WTC11 (cell line): ENCODE measurements at regions not wholly inside any gene's neighbourhood (a gene's known extent, or its start where the extent isn't known, plus 50 kb on each side); places are given as distances from the start of the nearest gene placed in this dataset.

Experiments used
- ATF2 ChIP-seq: sonication (generic); formaldehyde crosslinking; IDR thresholded peaks from 2 replicates; pipeline ENCODE4 v1.8.1; 2022; ENCODE audit warnings: low read depth, missing genetic modification reagents, borderline replicate concordance
- CBFB ChIP-seq: sonication (generic); formaldehyde crosslinking; IDR thresholded peaks from 2 replicates; pipeline ENCODE4 v1.8.1; 2022; ENCODE audit warnings: mild to moderate bottlenecking, low read depth, missing genetic modification reagents
- CTCF ChIP-seq: fragments of 200-600 bp; IDR thresholded peaks from 2 replicates; pipeline ENCODE4 v1.8.0; 2022; ENCODE audit warnings: antibody characterized with exemption
- E2F5 ChIP-seq: sonication (generic); formaldehyde crosslinking; IDR thresholded peaks from 2 replicates; pipeline ENCODE4 v1.8.1; 2022; ENCODE audit warnings: mild to moderate bottlenecking, moderate library complexity, missing genetic modification reagents
- JUN ChIP-seq: sonication (generic); formaldehyde crosslinking; IDR thresholded peaks from 2 replicates; pipeline ENCODE4 v1.8.0; 2023; ENCODE audit warnings: mild to moderate bottlenecking, missing genetic modification reagents
- NFYB ChIP-seq: sonication (generic); formaldehyde crosslinking; conservative IDR thresholded peaks from 2 replicates; pipeline ENCODE4 v1.8.0; 2022; ENCODE audit warnings: low read depth, missing genetic modification reagents
- USF2 ChIP-seq: sonication (generic); formaldehyde crosslinking; IDR thresholded peaks from 2 replicates; pipeline ENCODE4 v1.8.1; 2023; ENCODE audit warnings: mild to moderate bottlenecking, missing genetic modification reagents, moderate library complexity

- TF ChIP-seq CTCF: no peak
- no peak for TF ChIP-seq USF2 (CRISPR knock-in tag)
- TF ChIP-seq E2F5 (CRISPR knock-in tag): no peak
- no peak for TF ChIP-seq ATF2
- TF ChIP-seq CBFB (CRISPR knock-in tag): no peak
- no peak for TF ChIP-seq JUN (CRISPR knock-in tag)
- no peak for TF ChIP-seq NFYB (CRISPR knock-in tag)
Observed at GRCh38 chr2:2834105-2834504, 503.0 kb upstream of the MYT1L start.
